GM13976 (cell line): ENCODE measurements at regions not wholly inside any gene's neighbourhood (a gene's known extent, or its start where the extent isn't known, plus 50 kb on each side); places are given as distances from the start of the nearest gene placed in this dataset.

ENCODE experiments used
- DNase-seq: peaks from one replicate; pipeline ENCODE4 v3.0.0; 2012; ENCODE audit warnings: low spot score
- in situ Hi-C: fragments of 300-500 bp; cut with MboI; formaldehyde crosslinking; loops from one replicate; pipeline ENCODE4 v1.12.0; 2022; ENCODE audit warnings: low sequenced_read_pairs, mixed read lengths, inconsistent platforms; ENCODE audit not compliant: unreplicated experiment
- TF ChIP-seq, protein P1 (sequence below): IDR thresholded peaks from 2 replicates; pipeline ENCODE4 v1.5.1; 2012; ENCODE audit warnings: borderline replicate concordance, mild to moderate bottlenecking; ENCODE audit not compliant: insufficient read depth; ENCODE audit errors: extremely low read depth, missing control alignments, control extremely low read depth

DNA sequence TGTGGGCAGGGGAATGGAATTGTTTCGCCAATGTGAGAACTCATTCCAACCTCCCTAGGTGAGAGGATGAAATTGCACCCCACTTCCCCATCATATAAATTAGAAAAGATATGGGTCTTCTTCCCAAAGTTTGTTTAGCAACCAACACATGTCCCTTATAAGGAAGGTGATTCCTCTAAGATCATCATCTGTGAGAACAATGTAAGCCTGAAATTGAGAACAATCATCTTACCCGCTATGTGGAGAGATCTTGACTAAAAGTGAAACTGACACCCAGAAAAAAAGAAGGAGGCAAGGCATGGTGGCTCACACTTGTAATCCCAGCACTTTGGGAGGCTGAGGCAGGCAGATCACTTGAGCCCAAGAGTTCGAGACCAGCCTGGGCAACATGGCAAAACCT, 173.2 kb upstream of the HMGA2 start:
- in situ Hi-C loops, result no loop called here
- TF ChIP-seq, protein P1, sequence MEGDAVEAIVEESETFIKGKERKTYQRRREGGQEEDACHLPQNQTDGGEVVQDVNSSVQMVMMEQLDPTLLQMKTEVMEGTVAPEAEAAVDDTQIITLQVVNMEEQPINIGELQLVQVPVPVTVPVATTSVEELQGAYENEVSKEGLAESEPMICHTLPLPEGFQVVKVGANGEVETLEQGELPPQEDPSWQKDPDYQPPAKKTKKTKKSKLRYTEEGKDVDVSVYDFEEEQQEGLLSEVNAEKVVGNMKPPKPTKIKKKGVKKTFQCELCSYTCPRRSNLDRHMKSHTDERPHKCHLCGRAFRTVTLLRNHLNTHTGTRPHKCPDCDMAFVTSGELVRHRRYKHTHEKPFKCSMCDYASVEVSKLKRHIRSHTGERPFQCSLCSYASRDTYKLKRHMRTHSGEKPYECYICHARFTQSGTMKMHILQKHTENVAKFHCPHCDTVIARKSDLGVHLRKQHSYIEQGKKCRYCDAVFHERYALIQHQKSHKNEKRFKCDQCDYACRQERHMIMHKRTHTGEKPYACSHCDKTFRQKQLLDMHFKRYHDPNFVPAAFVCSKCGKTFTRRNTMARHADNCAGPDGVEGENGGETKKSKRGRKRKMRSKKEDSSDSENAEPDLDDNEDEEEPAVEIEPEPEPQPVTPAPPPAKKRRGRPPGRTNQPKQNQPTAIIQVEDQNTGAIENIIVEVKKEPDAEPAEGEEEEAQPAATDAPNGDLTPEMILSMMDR, result no peak
- DNase-seq, result no peak

DNA sequence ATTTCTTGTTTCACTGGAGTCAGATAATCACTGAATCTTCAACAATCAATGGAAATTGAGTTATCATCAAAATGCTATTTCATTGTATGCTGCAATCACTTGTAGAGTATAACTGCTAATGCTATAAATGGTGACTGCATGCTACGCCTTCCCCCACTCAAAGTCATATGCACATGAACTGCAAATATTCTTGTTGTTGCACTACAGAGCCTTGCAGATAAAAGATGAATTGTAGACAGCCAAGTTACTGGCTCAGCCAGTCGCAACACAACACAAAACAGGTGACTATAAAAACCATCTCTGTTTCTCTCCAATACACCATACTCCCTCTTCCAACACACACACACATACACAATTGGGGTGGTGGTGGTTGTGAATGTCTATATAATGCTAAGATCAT, 171.0 kb upstream of the HMGA2 start:
- TF ChIP-seq, protein P1, result no peak
- in situ Hi-C loops, result no loop called here
- DNase-seq, result no peak

DNA sequence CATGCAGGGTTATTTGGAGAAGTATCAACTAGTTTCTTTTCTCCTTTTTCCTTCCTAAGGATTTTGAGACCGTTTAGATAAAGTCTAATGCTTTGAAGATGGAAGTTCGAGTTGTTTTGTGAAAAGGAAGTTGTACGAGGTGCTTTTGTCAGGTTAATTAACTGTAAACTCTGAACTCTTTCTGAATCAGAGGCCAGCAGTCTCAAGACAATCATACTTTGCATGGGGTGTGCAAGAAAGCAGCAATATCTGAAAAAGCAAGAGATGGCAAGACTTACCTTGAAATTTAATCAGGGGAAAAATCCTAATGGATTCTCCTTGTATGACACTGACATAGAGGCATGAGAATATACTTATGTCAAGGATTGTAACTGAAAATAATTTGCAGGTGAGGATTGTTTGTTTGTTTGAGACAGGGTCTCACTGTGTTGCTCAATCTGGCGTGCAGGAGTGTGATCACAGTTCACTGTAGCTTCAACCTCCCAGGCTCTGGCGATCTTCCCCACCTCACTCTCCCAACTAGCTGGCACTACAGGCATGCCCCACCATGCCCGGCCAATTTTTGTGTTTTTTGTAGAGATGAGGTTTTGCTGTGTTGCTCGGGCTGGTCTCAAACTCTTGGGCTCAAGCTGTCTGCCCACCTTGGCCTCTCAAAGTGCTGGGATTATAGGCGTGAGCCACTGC, 170.2 kb upstream of the HMGA2 start:
- in situ Hi-C loops, result no loop called here
- no peak for DNase-seq

DNA sequence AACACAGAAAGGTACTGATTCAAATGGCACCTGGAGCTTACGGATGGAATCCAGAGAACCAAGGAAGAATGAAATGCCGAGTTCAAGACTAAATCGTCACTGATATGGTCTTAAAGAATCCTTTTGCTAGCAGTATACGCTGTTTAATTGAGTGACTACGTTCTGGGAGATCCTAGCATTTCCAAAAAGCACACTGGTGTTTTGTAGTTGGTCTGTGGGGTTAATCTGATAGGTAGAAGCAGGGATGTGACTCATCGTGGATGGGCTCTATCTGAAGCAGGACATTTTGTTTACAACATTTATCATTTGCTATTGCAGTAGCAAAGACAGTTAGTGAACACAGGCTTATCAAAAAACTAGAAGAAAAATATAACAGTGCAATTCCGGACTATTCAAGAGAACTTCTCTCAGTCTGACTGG, 169.2 kb upstream of the HMGA2 start:
- in situ Hi-C loops, result no loop called here
- DNase-seq, result no peak
- TF ChIP-seq, protein P1, result no peak

More for the DNA sequence above, 170.2 kb upstream of the HMGA2 start:
- TF ChIP-seq, protein P1, result no peak

DNA sequence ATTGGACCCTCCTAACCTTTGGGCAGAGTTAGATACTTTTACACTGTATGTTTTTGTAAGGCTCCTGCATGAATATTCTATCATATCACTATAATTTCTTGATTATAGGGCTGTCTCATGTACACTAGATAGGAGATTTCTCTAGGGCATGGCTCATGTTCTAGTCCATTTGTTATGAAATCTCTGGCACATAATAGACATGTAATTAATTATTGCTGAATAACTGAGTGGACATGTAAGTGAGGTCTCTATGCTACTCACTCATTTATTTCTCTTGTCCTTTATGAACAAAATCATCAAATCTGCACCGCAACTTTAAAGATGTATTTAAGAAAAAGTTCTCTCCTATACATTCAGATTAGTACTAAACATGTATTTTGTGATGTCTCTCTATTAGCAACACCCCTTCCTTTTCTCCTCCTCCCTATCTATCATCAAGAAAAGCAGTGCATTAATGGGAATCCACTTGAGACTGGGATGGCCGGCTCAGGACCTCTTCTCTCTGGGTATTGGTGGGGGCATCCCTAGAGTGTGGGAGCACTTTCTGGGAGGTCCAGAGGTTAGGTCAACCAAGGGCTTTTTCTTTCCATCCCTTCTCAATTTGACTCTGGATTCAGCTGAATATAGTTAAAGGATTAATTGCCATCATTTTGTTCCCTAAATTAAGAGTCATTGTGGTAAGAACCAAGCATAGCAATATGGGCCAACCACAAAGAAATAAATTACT, 168.0 kb upstream of the HMGA2 start:
- TF ChIP-seq, protein P1, result no peak
- in situ Hi-C loops, result no loop called here

DNA sequence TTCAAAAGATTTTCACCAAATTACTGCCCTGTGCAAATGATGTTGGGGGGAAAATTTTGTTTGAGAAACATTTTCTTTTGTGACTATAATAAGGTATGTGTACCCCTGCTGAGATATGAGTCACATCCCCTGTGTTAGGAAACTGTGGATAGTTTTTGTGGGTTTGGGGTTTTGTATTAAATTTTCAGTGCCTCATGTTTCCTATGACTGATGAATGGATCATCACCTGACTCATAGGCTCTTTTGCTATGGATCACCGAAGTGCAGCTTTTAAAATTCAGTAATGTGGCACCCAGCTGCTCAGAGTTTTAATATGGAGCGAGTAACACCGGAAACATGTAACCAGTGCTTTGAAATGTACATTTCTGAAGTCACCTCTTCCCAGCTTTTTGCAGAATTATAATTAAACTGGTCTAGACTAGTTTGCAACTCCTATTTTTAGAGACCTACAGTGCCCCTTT, 167.4 kb upstream of the HMGA2 start:
- in situ Hi-C loops, result no loop called here
- TF ChIP-seq, protein P1, result no peak
- no peak for DNase-seq

More for the DNA sequence above, 168.0 kb upstream of the HMGA2 start:
- DNase-seq, result no peak
